K562 (cell line): ENCODE measurements at regions not wholly inside any gene's neighbourhood (a gene's known extent, or its start where the extent isn't known, plus 50 kb on each side); places are given as distances from the start of the nearest gene placed in this dataset.

Source experiments
- POLR2H ChIP-seq: IDR thresholded peaks from 2 replicates; pipeline ENCODE4 v1.6.1; 2016; ENCODE audit warnings: missing genetic modification characterization, low read depth, mild to moderate bottlenecking, control low read depth, missing compliant biosample characterization, moderate library complexity
- ZFX ChIP-seq: sonication (generic); formaldehyde crosslinking; IDR thresholded peaks from 2 replicates; pipeline ENCODE4 v1.8.0; 2022; ENCODE audit warnings: mild to moderate bottlenecking, missing genetic modification reagents, moderate library complexity
- TF ChIP-seq, protein P1 (sequence below), 3 experiments: IDR thresholded peaks in 2 of 3; conservative IDR thresholded peaks in 1 of 3; 2 replicates each; pipeline ENCODE4 v1.5.1; 2011 to 2012; ENCODE audit warnings: low read length in 3 of 3, mild to moderate bottlenecking in 3 of 3, control low read depth in 2 of 3, improper control_type of control experiment in 1 of 3, inconsistent platforms in 1 of 3, low read depth in 1 of 3, mixed read lengths in 1 of 3, moderate library complexity in 1 of 3; ENCODE audit not compliant: insufficient read depth in 2 of 3

DNA sequence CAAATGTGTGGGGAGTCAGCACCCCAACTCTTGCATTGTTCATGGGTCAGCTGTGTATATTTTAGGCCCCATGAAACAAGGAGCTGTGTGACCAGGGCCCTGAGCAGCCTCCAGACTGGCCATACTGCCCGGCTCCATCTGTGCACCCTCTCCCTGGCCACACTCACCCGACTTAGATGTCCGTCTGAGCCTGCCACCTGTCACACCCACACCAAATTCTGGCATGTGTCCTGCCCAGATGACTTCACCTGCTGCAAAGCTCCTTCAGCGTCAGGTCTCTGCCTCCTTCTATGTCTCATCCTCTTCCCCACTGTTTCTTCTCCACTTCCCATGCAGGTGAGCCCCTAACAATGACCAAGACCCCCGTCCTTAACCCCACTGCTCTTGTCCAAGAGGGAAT lies 88.1 kb upstream of the THBS2 start:
- TF ChIP-seq, protein P1, sequence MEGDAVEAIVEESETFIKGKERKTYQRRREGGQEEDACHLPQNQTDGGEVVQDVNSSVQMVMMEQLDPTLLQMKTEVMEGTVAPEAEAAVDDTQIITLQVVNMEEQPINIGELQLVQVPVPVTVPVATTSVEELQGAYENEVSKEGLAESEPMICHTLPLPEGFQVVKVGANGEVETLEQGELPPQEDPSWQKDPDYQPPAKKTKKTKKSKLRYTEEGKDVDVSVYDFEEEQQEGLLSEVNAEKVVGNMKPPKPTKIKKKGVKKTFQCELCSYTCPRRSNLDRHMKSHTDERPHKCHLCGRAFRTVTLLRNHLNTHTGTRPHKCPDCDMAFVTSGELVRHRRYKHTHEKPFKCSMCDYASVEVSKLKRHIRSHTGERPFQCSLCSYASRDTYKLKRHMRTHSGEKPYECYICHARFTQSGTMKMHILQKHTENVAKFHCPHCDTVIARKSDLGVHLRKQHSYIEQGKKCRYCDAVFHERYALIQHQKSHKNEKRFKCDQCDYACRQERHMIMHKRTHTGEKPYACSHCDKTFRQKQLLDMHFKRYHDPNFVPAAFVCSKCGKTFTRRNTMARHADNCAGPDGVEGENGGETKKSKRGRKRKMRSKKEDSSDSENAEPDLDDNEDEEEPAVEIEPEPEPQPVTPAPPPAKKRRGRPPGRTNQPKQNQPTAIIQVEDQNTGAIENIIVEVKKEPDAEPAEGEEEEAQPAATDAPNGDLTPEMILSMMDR (IDR thresholded peaks at IDR 0.05 in 2 of 3, conservative IDR thresholded peaks at IDR 0.05 in 1 of 3; ENCODE audit: insufficient read depth in 2 of 3, low read depth in 1 of 3, low read length in 3 of 3), result no peak
- no peak for TF ChIP-seq POLR2H (tag)
- no peak for TF ChIP-seq ZFX (CRISPR knock-in tag)
